ENCODE measurements at regions not wholly inside any gene's neighbourhood (a gene's known extent, or its start where the extent isn't known, plus 50 kb on each side); places are given as distances from the start of the nearest gene placed in this dataset.

DNA sequence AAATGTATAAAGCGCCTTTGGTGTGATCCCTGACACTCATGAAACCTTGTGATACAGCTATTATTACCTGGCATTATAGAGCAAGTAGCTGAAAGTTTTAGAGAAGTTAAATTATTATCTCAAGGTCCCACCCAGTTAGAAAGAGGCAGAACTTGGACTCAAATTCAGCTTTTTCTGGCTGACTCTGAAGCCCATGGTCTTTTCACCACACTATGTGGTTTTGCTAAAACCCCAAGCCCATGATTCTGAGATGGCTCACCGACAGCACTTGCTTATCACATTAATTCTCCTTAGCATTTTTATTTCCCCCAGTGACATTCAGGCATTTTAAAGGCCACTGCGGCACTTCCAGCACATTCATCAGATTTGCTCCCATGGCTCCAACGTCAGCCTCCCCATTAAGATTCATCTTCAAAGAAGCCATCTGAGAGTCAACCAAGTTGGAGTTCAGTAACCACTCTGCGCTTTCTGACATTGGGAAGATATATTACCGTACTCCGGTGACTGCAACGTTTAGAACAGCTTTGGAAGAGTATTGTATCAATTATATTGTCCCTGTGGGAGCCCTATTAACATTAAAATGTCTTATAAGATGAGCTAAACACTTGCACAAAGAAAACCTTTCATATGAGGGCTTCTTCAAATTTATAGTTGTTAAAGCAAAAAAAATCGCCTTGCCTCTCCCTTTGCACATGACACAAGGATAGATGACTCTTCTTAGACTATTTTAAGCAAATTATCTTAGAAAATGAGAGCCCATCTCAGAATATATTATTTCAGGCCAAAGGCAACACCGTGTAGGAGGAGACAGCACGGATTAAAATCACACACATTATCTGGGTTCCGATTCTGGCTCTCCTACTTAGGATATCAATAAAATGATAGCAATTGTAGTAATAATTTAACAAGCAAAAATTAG is 638.1 kb downstream of the ACTL7B start:
- DNase-seq (ENCODE audit: low read depth in 4 of 4, low spot score in 2 of 4) = peak; percentile 45 to 75 (median 56)

DNA sequence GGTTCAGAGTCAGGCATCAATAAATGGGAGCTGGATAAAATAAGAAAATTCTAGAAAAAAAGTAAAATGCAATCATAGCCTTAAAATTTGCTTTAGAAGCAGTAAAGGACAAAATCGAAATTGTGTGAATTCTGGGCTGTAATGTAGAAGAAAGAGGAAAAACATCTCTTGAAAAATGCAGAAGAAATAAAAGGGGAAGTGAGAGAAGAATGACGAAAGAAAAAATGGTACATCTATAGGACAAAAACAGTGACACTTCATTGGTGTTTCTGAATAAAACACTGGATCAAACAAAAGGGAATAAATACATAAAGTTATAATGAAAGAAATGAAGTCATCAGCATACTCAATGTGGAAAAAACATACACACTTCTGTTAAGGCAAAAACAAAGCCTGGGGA is 642.3 kb downstream of the ACTL7B start:
- DNase-seq (ENCODE audit: low read depth in 4 of 4, low spot score in 2 of 4) = no peak

- DNase-seq (ENCODE audit: low read depth in 4 of 4, low spot score in 2 of 4) = no peak
Measured at GRCh38 chr9:108212184-108212583, 643.6 kb downstream of the ACTL7B start.

DNA sequence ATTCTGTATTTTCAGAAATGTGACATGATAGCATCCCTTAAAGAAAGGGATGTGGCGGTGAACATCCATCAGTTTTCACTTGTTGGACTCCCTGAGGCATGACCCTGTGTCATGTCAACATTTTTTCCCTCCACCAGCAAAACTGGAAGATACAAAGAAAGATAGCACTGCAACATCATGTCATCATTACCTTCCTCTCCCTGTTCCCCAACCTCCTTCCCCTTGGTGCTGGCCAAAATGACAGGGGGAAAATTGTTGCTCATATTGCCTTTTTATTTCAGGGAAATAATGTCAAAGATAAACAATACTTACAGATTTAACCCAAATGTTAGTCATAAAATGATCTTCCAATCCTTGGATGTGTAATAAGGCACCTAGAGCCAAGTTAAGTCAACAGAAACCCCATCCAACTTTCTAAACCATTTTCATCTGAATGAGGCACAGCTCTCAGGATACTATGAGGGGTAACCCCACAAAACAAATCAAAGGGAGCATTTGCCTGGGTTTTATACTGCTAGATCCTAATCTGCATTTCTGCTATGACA is 644.3 kb downstream of the ACTL7B start:
- no peak for DNase-seq (ENCODE audit: low read depth in 4 of 4, low spot score in 2 of 4)

- DNase-seq (ENCODE audit: low read depth in 4 of 4, low spot score in 2 of 4) = no peak
Measured at GRCh38 chr9:108209132-108209685, 646.6 kb downstream of the ACTL7B start.

GRCh38 chr9:108207561-108208165 is 648.1 kb downstream of the ACTL7B start:
- no peak for DNase-seq (ENCODE audit: low read depth in 4 of 4, low spot score in 2 of 4)

DNA sequence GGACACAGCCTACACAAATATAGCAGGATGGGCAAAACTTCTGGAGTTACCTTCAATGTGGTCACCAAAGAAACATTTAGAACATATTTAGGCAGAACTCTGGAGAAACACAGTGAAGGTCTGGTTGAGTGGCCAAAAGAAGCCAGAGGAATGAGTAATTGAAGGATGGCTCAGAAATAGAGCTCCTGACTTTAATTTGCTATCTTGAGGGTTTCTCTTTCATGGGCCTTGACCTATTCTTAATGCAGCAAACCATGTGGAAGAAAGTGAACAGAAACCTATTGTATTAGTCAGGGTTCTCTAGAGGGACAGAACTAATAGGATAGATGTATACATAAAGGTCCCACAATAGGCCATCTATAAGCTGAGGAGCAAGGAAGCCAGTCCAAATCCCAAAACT is 650.5 kb downstream of the ACTL7B start:
- DNase-seq (ENCODE audit: low read depth in 4 of 4, low spot score in 2 of 4) = no peak

GRCh38 chr9:108197899-108198298 is 657.9 kb downstream of the ACTL7B start:
- no peak for DNase-seq (ENCODE audit: low read depth in 4 of 4, low spot score in 2 of 4)

- DNase-seq (ENCODE audit: low read depth in 4 of 4, low spot score in 2 of 4) = no peak
Measured at GRCh38 chr9:108197008-108197365, 658.8 kb downstream of the ACTL7B start.

GRCh38 chr9:108196332-108197007 is 659.3 kb downstream of the ACTL7B start:
- no peak for DNase-seq (ENCODE audit: low read depth in 4 of 4, low spot score in 2 of 4)

- no peak for DNase-seq (ENCODE audit: low read depth in 4 of 4, low spot score in 2 of 4)
Measured at GRCh38 chr9:108194154-108194553, 661.6 kb downstream of the ACTL7B start.

GRCh38 chr9:108193026-108193710 is 662.6 kb downstream of the ACTL7B start:
- no peak for DNase-seq (ENCODE audit: low read depth in 4 of 4, low spot score in 2 of 4)

GRCh38 chr9:108191065-108191464 is 664.7 kb downstream of the ACTL7B start:
- DNase-seq (ENCODE audit: low read depth in 4 of 4, low spot score in 2 of 4) = no peak

GRCh38 chr9:108188976-108189375 is 666.8 kb downstream of the ACTL7B start:
- DNase-seq (ENCODE audit: low read depth in 4 of 4, low spot score in 2 of 4) = no peak

- no peak for DNase-seq (ENCODE audit: low read depth in 4 of 4, low spot score in 2 of 4)
Measured at GRCh38 chr9:108188482-108188881, 667.3 kb downstream of the ACTL7B start.

DNA sequence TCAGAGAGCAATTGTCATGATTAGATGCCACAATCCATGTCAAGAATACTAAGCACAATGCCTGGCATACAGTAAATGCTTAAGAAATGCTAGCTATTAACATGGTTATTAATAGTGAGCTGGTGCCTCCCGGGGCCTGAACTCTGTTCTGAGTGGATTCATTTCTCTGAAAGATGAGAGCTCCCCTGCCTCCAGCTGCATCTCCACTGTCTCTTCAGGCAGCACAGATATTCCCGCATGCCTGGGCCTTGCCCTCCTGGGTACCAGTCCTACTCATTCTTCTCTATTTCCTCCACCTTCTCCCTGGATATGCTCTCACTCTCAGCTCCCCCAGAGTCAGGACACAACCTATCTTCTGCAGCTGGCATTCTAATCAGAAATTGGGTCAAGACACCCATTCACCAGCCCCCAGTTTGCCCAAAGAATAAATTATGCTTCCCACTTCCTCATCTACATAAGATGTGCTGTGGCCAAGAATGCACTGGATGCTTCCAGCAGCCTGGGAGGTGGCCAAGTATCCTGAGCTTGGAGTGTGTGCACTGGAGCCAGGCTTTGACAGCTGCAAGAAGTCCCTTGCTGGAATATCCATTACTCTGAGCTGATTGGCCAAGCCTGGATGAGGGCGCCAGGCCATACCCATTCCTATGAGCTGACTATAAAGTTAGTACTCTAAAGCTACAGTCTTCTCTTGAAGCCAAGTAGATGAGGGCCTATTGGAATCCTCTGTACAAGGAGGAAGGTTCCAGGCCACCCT is 669.0 kb downstream of the ACTL7B start:
- no peak for DNase-seq (ENCODE audit: low read depth in 4 of 4, low spot score in 2 of 4)

- no peak for DNase-seq (ENCODE audit: low read depth in 4 of 4, low spot score in 2 of 4)
Measured at GRCh38 chr9:108185613-108186012, 670.2 kb downstream of the ACTL7B start.

GRCh38 chr9:108184941-108185340 is 670.8 kb downstream of the ACTL7B start:
- DNase-seq (ENCODE audit: low read depth in 4 of 4, low spot score in 2 of 4) = no peak

- no peak for DNase-seq (ENCODE audit: low read depth in 4 of 4, low spot score in 2 of 4)
Measured at GRCh38 chr9:108184009-108184408, 671.8 kb downstream of the ACTL7B start.

DNA sequence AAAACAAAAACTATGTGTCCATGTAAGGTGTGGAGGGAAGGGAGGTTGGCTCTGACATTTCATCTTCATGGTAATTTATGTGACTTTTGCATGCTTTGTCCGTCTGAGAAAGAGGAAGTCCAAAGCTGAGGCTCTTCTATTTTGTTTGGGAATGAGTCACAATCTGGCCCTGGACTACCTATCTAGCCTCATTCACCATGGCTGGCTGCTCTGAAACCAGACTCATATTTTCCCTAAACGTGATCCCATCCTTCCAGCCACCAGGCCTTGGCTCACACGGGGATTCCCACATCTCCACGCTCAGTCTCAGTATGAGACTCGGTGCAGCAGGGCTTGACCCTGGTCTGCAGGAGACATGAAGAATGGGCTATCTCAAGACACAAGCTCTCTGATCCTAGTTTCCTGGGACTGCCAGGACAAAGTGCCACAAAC is 672.8 kb downstream of the ACTL7B start:
- no peak for DNase-seq (ENCODE audit: low read depth in 4 of 4, low spot score in 2 of 4)

Measured in left renal cortex interstitium (tissue), 4 donors.